NT2/D1 (cell line): ENCODE measurements at regions not wholly inside any gene's neighbourhood (a gene's known extent, or its start where the extent isn't known, plus 50 kb on each side); places are given as distances from the start of the nearest gene placed in this dataset.

Experiments
- DNase-seq: peaks from one replicate; pipeline ENCODE4 v3.0.0-alpha.2; 2011; ENCODE audit warnings: low read depth, low spot score
- H3K27me3 ChIP-seq: 2 replicates; pipeline ENCODE4 v1.6.0; 2011; ENCODE audit warnings: mild to moderate bottlenecking; ENCODE audit not compliant: insufficient read length, insufficient read depth
- H3K36me3 ChIP-seq: 2 replicates; pipeline ENCODE4 v1.6.1; 2011; ENCODE audit warnings: mild to moderate bottlenecking, low read length, mixed read lengths; ENCODE audit not compliant: insufficient read depth, insufficient read length
- H3K4me1 ChIP-seq: 2 replicates; pipeline ENCODE4 v1.5.1; 2011; ENCODE audit not compliant: insufficient read depth, insufficient read length
- H3K4me3 ChIP-seq: 2 replicates; pipeline ENCODE4 v1.5.1; 2011; ENCODE audit warnings: low read depth; ENCODE audit not compliant: insufficient read length
- H3K9ac ChIP-seq: 2 replicates; pipeline ENCODE4 v1.6.0; 2011; ENCODE audit warnings: low read depth; ENCODE audit not compliant: insufficient read length
- H3K9me3 ChIP-seq: 2 replicates; pipeline ENCODE4 v1.5.1; 2011; ENCODE audit warnings: mild to moderate bottlenecking, low read length; ENCODE audit not compliant: insufficient read depth
- SUZ12 ChIP-seq: IDR thresholded peaks from 2 replicates; pipeline ENCODE4 v1.6.1; 2011; ENCODE audit not compliant: insufficient read length, insufficient read depth; ENCODE audit errors: extremely low read depth
- YY1 ChIP-seq: IDR thresholded peaks from 2 replicates; pipeline ENCODE4 v1.6.1; 2011; ENCODE audit not compliant: insufficient read length, insufficient read depth
- ZNF274 ChIP-seq: IDR thresholded peaks from 2 replicates; pipeline ENCODE4 v1.6.1; 2011; ENCODE audit warnings: mild to moderate bottlenecking, low read depth, low read length

GRCh38 chr22:48489551-48490499, 1337.8 kb downstream of the BRD1 start:
- Histone ChIP-seq H3K9me3 (no peaks in the 10 kb centered on the region), H3K4me3 (peak overlapping the region; percentile 67), H3K4me1 (peaks cover 10% of the 10 kb centered on the region), H3K27me3 (peaks cover 11% of the 10 kb centered on the region), H3K9ac (peak overlapping the region; percentile 88), H3K36me3 (no peaks in the 10 kb centered on the region)
- TF ChIP-seq YY1 (no peak), ZNF274 (no peak)
- no peak for DNase-seq

GRCh38 chr22:48488611-48489511, 1338.8 kb downstream of the BRD1 start:
- Histone ChIP-seq H3K9me3 (no peaks in the 10 kb centered on the region), H3K4me3 (no peak overlapping the region), H3K27me3 (peaks cover 11% of the 10 kb centered on the region), H3K4me1 (peaks cover 7% of the 10 kb centered on the region), H3K9ac (no peak overlapping the region), H3K36me3 (no peaks in the 10 kb centered on the region)
- TF ChIP-seq YY1 (no peak), ZNF274 (no peak), SUZ12 (no peak)
- DNase-seq, result no peak

- no peak overlapping the region for H3K9ac ChIP-seq
- TF ChIP-seq SUZ12 (no peak), YY1 (no peak), ZNF274 (no peak)
- peaks cover 11% of the 10 kb centered on the region for H3K27me3 ChIP-seq
- no peak for DNase-seq
- H3K9me3 ChIP-seq, result no peaks in the 10 kb centered on the region
- H3K4me1 ChIP-seq, result peaks cover 7% of the 10 kb centered on the region
- H3K36me3 ChIP-seq, result no peaks in the 10 kb centered on the region
- H3K4me3 ChIP-seq, result no peak overlapping the region
These were observed 1339.5 kb downstream of the BRD1 start for GRCh38 chr22:48488149-48488551.

GRCh38 chr22:48486558-48486957, 1341.1 kb downstream of the BRD1 start:
- H3K36me3 ChIP-seq, result no peaks in the 10 kb centered on the region

GRCh38 chr22:48486134-48486532, 1341.5 kb downstream of the BRD1 start:
- H3K9me3 ChIP-seq, result no peaks in the 10 kb centered on the region
- TF ChIP-seq SUZ12, result no peak
- no peak for TF ChIP-seq YY1
- no peak for TF ChIP-seq ZNF274
- H3K36me3 ChIP-seq, result no peaks in the 10 kb centered on the region

More at GRCh38 chr22:48486558-48486957, 1341.1 kb downstream of the BRD1 start:
- DNase-seq, result no peak
- H3K9ac ChIP-seq, result no peak overlapping the region
- H3K9me3 ChIP-seq, result no peaks in the 10 kb centered on the region
- peaks cover 10% of the 10 kb centered on the region for H3K27me3 ChIP-seq
- no peak overlapping the region for H3K4me3 ChIP-seq
- TF ChIP-seq ZNF274, result no peak
- TF ChIP-seq SUZ12, result no peak
- TF ChIP-seq YY1, result no peak
- H3K4me1 ChIP-seq, result peaks cover 5% of the 10 kb centered on the region

GRCh38 chr22:48485149-48486133, 1342.2 kb downstream of the BRD1 start:
- TF ChIP-seq YY1 (no peak), SUZ12 (no peak), ZNF274 (no peak)
- Histone ChIP-seq H3K36me3 (no peaks in the 10 kb centered on the region), H3K9me3 (no peaks in the 10 kb centered on the region), H3K4me3 (no peak overlapping the region), H3K9ac (no peak overlapping the region), H3K27me3 (no peaks in the 10 kb centered on the region), H3K4me1 (peaks cover 3% of the 10 kb centered on the region)
- DNase-seq, result no peak

More at GRCh38 chr22:48486134-48486532, 1341.5 kb downstream of the BRD1 start:
- Histone ChIP-seq H3K27me3 (peaks cover 5% of the 10 kb centered on the region), H3K9ac (no peak overlapping the region), H3K4me1 (peaks cover 3% of the 10 kb centered on the region), H3K4me3 (no peak overlapping the region)
- no peak for DNase-seq
